ENCODE measurements at regions not wholly inside any gene's neighbourhood (a gene's known extent, or its start where the extent isn't known, plus 50 kb on each side); places are given as distances from the start of the nearest gene placed in this dataset.

DNA sequence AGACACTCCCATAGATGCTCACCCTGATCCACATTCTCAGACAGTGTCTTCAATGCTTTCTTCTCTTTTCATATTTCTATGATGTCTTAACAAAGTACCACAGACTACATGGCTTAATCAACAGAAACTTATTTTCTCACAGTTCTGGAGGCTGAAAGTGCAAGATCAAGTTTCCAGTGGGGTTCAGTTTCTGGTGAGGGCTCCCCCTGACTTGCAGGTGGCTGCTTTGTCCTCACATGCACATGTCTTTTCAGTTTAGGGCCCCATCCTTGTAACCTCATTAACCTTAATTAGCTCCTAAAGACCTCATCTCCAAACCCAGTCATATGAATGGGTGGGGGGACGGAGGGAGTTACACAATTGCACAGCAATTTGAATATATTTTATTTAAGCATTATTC is 335.8 kb downstream of the AASDHPPT start:
- DNase-seq, result no peak

DNA sequence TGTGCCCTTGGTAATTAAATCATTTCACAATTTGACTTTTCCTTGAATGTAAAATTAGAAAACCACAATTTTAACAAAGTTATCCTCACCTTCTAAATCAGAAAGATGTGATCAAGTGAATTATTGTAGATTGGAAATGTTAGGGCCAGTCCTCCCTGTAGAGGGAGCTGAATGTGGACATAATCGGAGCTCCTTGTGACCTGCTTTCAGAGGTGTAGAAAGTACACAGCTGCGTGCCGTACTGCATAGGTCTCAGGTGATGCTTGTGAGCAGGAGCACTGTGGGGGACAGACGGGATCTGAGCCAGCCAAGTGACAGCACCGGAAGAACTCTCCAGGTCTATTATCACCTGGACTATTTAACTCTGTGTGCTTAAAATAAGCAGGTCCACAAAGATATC is 338.0 kb downstream of the AASDHPPT start:
- DNase-seq, result peak; percentile 14

DNA sequence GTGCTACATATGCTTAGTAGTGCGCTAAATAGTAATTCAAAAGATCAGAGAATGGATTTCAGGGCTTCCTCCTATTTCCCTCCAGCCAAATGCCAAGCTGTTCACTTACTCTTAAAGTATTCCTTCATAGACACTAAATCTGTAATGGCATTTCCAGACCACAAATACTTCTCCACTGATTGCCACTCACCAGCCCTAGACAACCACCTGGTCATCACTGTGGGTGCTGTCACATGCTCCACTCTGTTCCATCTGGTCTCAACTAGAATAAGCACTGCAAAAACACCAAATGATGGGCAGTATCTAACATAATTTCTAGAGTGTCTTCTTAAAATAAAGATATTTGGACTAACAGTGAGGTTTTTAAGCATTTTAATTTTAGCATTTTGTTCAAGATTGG is 341.3 kb downstream of the AASDHPPT start:
- no peak for DNase-seq

DNA sequence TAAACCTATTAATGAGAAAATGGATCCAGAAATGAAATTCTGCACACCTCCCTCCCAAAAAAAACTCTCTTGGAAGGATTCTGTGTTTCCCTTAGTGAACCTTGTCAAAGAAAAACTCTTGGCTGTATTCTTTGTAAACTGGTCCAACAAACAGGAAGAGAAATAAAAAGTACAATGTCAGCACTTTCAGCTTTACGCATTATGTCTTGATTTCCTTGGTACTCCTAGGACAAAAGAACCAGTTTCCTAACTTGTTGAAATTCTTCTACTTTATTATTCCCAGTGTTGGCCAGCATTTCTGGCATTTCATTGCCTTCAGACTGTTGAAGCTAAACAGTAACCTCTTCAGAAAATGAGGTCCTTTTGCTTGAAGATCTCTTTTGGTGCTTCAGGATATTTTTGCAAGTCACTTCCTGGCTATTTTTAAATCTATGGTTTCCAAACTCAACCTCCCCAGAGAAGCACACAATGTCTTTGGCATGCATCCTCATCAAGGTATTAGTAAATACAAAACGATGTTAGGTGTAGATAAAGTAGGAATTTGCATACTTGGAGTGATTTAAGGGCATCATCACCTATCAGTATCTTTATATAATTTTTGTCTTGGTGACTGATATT is 342.7 kb downstream of the AASDHPPT start:
- DNase-seq, result no peak

DNA sequence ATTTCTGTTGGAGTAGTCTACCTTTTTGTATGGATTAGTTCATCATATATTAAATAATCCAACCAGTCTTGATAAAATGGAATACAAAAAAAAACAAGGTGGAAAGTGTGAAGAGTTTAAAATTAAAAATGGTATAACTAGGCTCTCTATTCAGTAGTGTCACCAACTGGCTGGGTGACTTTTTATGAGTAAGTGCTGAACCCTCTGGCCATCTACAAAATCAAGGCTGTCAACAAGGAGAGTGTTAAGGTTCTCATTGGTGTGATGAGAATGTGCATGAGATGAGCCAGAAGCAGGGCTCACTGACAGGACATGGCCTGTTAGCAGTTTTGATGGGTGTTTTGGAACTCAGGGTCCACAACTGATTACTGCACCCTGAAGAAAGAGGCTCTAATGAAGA is 343.2 kb downstream of the AASDHPPT start:
- no peak for DNase-seq

DNA sequence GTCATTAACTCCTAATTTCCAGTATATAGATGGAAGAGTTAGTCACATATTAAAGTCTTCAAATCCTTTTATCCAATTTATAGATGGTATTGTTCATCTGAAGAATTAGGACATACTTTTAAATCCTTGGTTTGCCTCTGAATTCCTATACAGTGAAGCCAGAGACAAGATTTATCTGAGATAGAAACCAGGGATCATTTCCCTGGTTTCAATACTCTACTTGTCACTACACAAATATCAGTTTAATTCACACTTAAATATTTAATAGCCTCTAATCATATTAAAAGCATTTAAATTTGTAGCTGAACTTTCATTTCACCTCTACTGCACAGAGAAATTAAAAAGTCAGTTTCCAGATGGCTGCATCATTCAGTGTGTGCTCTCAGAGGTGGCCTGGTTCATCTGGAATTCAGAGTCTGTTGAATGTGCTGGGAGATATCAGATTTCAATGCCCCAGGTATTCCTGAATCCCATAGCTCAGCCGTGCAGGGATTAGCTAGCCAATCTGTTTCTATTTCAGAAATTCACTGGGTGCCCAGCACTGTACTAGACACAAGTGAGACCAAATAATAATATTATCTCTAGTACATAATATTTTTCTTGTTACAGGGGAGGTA is 344.3 kb downstream of the AASDHPPT start:
- no peak for DNase-seq

GRCh38 chr11:106422583-106422982 is 345.1 kb downstream of the AASDHPPT start:
- no peak for DNase-seq

DNA sequence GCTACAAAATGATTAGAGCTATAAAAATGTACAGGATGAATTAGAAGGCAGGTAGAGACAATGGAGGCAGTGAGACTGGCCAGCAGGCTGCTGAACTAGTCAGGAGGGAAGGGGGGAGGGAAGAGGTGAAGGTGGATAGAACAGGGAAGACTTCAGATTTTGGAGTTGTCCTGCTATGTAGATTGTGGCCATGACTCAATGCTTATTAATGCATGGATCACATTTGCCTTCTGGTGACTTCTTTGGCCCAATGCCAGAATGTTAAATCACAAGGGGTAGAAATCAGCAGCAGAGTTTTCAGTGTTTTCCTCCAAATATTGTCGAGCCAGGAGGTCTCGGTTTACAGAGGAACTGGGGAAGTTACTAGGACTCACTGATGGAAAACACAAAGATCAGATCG is 346.6 kb downstream of the AASDHPPT start:
- no peak for DNase-seq

DNA sequence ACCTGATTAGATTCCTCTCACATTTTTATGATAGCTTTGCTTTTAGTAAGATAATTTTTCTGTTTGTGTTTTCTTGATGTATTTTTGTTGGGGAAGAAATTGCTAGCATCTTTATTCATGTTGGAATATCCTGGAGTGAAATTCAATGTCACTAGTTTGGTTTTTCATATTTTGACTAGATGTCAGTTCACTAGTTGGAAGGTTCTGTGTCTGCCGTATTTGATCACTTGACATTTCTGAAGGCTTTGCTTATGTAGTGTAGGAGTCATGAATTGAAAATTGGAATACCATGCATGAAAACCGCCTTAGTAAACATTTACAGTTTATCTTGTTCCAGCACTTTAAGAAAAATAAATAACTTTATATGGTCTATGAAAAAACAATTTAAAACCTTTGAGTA is 348.4 kb downstream of the AASDHPPT start:
- DNase-seq, result no peak

- no peak for DNase-seq
Measured at GRCh38 chr11:106426696-106427095, 349.2 kb downstream of the AASDHPPT start.

GRCh38 chr11:106427736-106428135 is 350.3 kb downstream of the AASDHPPT start:
- DNase-seq, result no peak

DNA sequence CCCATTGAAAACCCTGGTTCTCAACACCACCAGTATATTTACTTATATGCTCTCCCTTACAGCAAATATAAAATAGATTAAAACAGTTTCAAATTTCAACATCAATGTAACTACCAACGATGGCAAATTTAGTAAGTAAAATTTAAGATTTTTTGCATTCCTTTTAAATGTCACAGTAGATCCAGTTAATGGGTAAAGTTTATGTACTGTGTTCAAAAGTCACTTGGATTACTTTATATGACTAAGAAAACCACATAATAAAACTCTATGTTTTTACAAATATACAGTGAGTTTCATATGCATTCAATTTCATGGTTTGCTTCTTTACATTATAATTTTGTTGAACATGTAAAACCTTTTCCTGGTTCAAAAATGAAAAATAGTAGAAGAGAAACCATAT is 364.6 kb downstream of the AASDHPPT start:
- no peak for DNase-seq

GRCh38 chr11:106446302-106446701 is 368.8 kb downstream of the AASDHPPT start:
- DNase-seq, result no peak

DNA sequence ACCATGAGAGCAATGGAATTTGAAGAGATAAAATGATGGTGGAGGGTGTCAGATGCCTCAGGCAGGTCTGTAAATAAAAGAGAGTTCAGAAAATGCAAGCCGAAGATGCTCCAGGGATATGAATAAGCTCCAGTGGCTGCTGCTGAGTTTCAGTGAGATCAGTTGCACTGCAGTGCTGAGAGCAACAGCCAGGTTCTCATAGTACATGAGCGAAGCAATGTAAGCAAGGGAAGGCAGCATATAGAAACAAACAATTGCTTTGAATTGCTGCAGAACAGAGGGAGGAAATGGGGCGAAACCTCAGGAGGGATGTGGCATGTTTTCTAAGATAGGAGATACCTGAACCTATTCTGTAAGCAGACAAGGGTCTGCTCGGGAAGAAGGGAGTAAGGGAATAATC is 369.5 kb downstream of the AASDHPPT start:
- no peak for DNase-seq

DNA sequence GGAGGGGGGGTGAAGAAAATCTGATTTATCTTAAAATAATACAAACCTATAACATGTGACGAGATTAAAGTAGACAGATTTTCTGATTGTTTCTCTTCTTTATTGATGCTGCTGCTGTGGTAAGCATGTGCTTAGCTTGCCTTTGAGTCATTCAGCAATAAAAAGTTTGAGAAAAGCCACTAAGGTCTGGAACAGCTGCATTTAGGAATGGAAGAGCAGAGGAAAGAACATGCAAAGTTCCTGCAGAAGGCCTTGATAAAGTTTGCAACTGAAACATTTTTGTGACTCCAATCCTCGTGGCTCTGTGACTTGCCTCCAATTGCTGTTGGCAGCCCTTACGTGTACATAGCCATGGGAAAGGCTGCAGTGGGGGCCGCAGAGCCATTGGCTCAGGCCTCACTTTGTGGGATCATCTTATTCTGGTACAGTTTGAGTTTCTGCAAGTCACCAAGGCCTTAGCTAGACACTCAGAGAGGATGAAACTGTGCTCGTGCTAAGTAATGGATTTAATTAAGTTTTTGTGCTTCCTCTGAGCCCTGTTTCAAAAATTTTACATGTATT is 370.2 kb downstream of the AASDHPPT start:
- DNase-seq, result no peak

DNA sequence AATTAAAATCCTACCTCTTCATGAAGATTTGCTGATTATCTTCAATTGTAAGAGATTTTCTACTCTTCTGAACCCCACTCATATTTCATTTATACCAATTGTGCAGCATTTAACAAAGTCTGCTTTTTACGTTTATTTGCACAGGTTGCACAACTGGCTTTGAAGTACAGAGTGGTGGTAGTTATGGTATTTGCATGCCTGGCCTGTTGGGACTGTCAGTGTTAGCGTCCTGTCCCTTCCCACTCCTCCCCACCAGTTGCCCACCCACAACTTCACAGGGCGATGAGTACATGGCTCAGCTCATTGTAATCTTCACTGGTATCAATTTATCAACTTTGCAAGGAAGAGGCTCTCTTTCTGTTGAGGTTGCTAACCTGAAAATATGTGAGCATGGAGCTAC is 372.3 kb downstream of the AASDHPPT start:
- no peak for DNase-seq

GRCh38 chr11:106451228-106451922 is 373.9 kb downstream of the AASDHPPT start:
- no peak for DNase-seq

DNA sequence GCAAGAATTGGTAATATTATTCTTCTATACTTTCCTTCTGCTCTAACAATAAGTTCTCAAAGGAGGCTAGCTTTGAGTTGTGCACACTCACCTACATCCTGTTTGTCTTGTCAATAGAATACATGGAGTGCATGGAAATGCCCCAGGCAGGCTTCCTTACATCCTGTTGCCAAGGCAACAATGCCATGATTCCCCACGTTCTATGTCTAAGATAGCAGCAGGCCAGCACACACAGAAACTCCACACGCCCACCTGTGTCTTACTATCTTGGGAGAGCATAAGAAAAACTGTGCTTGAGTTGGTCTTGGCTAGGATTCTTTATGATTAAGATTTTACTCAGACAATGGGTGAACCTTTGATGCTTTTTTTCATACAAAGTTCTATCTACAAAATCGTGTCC is 379.2 kb downstream of the AASDHPPT start:
- no peak for DNase-seq

GRCh38 chr11:106457727-106458126 is 380.3 kb downstream of the AASDHPPT start:
- DNase-seq, result no peak

- no peak for DNase-seq
Measured at GRCh38 chr11:106459135-106459534, 381.7 kb downstream of the AASDHPPT start.

DNA sequence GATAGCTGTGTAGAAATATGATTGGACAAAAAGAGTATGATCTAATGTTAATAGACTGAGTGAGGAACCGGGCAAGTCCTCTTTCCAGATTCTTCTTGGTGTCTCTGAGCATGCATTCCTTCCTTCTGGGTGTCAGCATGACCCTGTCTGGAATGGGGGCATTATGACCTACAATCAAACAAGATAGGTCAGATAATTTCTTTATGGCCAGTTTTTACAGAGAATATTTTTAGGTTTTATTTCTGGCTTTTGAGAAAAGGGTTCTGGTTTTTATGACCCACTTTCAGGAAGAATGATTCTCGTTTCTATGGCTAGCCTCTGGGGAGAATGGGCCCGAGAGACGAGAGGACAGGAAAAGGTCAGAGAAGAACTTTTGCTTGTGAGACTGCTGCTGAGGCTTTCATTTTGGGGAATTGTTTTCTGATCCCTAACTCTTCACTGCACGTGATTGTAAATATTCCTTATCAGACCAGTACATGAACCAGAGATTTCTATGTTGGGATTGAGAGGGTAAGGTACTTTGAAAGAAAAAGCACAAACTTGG is 383.8 kb downstream of the AASDHPPT start:
- DNase-seq, result no peak

DNA sequence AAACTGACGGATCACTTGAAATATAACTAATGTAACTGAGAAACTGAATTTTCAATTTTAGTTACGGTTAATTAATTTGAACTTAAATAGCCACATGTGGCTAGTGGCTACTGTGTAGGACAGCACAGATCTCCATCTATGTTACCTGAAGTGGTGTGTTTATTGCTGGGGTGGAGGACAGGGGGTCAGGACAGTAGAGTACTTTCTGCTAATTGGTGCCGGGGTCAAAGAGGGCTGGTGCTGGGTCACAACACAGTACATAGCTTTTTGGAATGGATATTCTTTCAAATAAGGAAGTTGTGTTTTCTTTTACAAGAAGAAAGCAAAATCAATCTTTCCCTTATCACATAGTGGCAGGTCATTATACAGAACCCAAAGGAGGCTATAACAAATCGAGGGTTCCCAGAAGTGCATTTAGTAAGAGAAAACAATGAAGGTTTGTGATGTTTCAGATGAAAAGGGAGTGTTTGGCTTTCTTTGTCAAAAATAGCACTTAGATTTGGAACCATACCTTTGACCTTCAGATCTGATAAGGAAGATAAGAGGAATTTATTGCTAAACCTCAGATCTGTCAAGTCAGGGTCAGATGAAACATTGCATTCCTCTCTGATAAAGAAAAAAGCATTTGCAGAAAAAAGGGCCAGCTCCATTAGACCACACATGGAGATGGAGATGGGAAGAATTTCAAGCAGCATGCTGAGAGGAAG is 384.5 kb downstream of the AASDHPPT start:
- no peak for DNase-seq

- DNase-seq, result no peak
Measured at GRCh38 chr11:106463154-106463553, 385.7 kb downstream of the AASDHPPT start.

Measured in NCI-H526 treated with DMSO at 0.1 percent for 48 hours (cell line).